ENCODE measurements at regions not wholly inside any gene's neighbourhood (a gene's known extent, or its start where the extent isn't known, plus 50 kb on each side); places are given as distances from the start of the nearest gene placed in this dataset.

- 89% methylated on average over 1 of the region's 1 CpG for WGBS (ENCODE audit: low lambda C conversion rate, missing lambda C conversion rate)
Measured at GRCh38 chr6:94463306-94463705, 1043.9 kb upstream of the EPHA7 start.

GRCh38 chr6:94462231-94462630 is 1042.9 kb upstream of the EPHA7 start:
- Histone ChIP-seq H3K4me3 (no peak overlapping the region), H2AFZ (no peak overlapping the region), H3K79me2 (no peaks in the 10 kb centered on the region), H3K9me2 (replicated peaks; ENCODE audit: insufficient read depth) (no peaks in the 10 kb centered on the region), H3K4me1 (ENCODE audit: insufficient read depth) (no peaks in the 10 kb centered on the region), H3K9me3 (ENCODE audit: low read depth) (no peaks in the 10 kb centered on the region), H4K20me1 (ENCODE audit: insufficient read depth, poor library complexity, severe bottlenecking) (no peaks in the 10 kb centered on the region), H3K27ac (no peak overlapping the region), H3K36me3 (replicated peaks; ENCODE audit: insufficient read depth, low read depth) (no peaks in the 10 kb centered on the region), H3K27me3 (no peaks in the 10 kb centered on the region), H3K4me2 (no peak overlapping the region)
- peak; percentile 19 for DNase-seq (ENCODE audit: low spot score)
- no peak for TF ChIP-seq EZH2 (IDR thresholded peaks at IDR 0.05; ENCODE audit: borderline replicate concordance)
- TF ChIP-seq CTCF (IDR thresholded peaks at IDR 0.05; ENCODE audit: poor library complexity) = no peak

More at GRCh38 chr6:94463306-94463705, 1043.9 kb upstream of the EPHA7 start:
- Histone ChIP-seq H3K27me3 (no peaks in the 10 kb centered on the region), H3K79me2 (no peaks in the 10 kb centered on the region), H2AFZ (no peak overlapping the region), H3K4me2 (no peak overlapping the region), H4K20me1 (ENCODE audit: insufficient read depth, poor library complexity, severe bottlenecking) (no peaks in the 10 kb centered on the region), H3K9me3 (ENCODE audit: low read depth) (no peaks in the 10 kb centered on the region), H3K4me3 (no peak overlapping the region), H3K9me2 (replicated peaks; ENCODE audit: insufficient read depth) (no peaks in the 10 kb centered on the region), H3K36me3 (replicated peaks; ENCODE audit: insufficient read depth, low read depth) (no peaks in the 10 kb centered on the region), H3K4me1 (ENCODE audit: insufficient read depth) (no peaks in the 10 kb centered on the region), H3K27ac (no peak overlapping the region)
- TF ChIP-seq CTCF (IDR thresholded peaks at IDR 0.05; ENCODE audit: poor library complexity) (no peak), EZH2 (IDR thresholded peaks at IDR 0.05; ENCODE audit: borderline replicate concordance) (no peak), EZH2phosphoT487 (IDR thresholded peaks at IDR 0.05; ENCODE audit: low read depth, severe bottlenecking, unreplicated experiment) (no peak)
- DNase-seq (ENCODE audit: low spot score) = no peak

GRCh38 chr6:94456266-94456665 is 1036.9 kb upstream of the EPHA7 start:
- Histone ChIP-seq H4K20me1 (ENCODE audit: insufficient read depth, poor library complexity, severe bottlenecking) (no peaks in the 10 kb centered on the region), H3K79me2 (no peaks in the 10 kb centered on the region), H3K4me3 (no peak overlapping the region), H3K4me1 (ENCODE audit: insufficient read depth) (no peaks in the 10 kb centered on the region), H3K27me3 (no peaks in the 10 kb centered on the region), H3K36me3 (replicated peaks; ENCODE audit: insufficient read depth, low read depth) (no peaks in the 10 kb centered on the region), H3K9me2 (replicated peaks; ENCODE audit: insufficient read depth) (no peaks in the 10 kb centered on the region), H3K9me3 (ENCODE audit: low read depth) (no peaks in the 10 kb centered on the region), H2AFZ (no peak overlapping the region), H3K4me2 (no peak overlapping the region), H3K27ac (no peak overlapping the region)
- TF ChIP-seq EZH2 (IDR thresholded peaks at IDR 0.05; ENCODE audit: borderline replicate concordance) (no peak), CTCF (IDR thresholded peaks at IDR 0.05; ENCODE audit: poor library complexity) (no peak), EZH2phosphoT487 (IDR thresholded peaks at IDR 0.05; ENCODE audit: low read depth, severe bottlenecking, unreplicated experiment) (no peak)
- DNase-seq (ENCODE audit: low spot score) = no peak
- 45% methylated on average over 2 of the region's 2 CpGs for WGBS (ENCODE audit: low lambda C conversion rate, missing lambda C conversion rate)

- 40% methylated on average over 2 of the region's 2 CpGs for WGBS (ENCODE audit: low lambda C conversion rate, missing lambda C conversion rate)
- H4K20me1 ChIP-seq (ENCODE audit: insufficient read depth, poor library complexity, severe bottlenecking) = no peaks in the 10 kb centered on the region
- TF ChIP-seq CTCF (IDR thresholded peaks at IDR 0.05; ENCODE audit: poor library complexity) = no peak
- no peak for TF ChIP-seq EZH2 (IDR thresholded peaks at IDR 0.05; ENCODE audit: borderline replicate concordance)
- TF ChIP-seq EZH2phosphoT487 (IDR thresholded peaks at IDR 0.05; ENCODE audit: low read depth, severe bottlenecking, unreplicated experiment) = no peak
Measured at GRCh38 chr6:94454231-94454630, 1034.9 kb upstream of the EPHA7 start.

More at GRCh38 chr6:94454231-94454630, 1034.9 kb upstream of the EPHA7 start:
- H3K79me2 ChIP-seq = no peaks in the 10 kb centered on the region
- no peak overlapping the region for H2AFZ ChIP-seq
- no peaks in the 10 kb centered on the region for H3K36me3 ChIP-seq (replicated peaks; ENCODE audit: insufficient read depth, low read depth)
- no peaks in the 10 kb centered on the region for H3K4me1 ChIP-seq (ENCODE audit: insufficient read depth)
- no peak overlapping the region for H3K4me3 ChIP-seq
- H3K4me2 ChIP-seq = no peak overlapping the region
- H3K27me3 ChIP-seq = no peaks in the 10 kb centered on the region
- DNase-seq (ENCODE audit: low spot score) = no peak
- no peaks in the 10 kb centered on the region for H3K9me2 ChIP-seq (replicated peaks; ENCODE audit: insufficient read depth)
- H3K27ac ChIP-seq = no peak overlapping the region
- H3K9me3 ChIP-seq (ENCODE audit: low read depth) = no peaks in the 10 kb centered on the region
